Retinal pigment epithelial cell (primary cell): ENCODE measurements at regions not wholly inside any gene's neighbourhood (a gene's known extent, or its start where the extent isn't known, plus 50 kb on each side); places are given as distances from the start of the nearest gene placed in this dataset.

ENCODE experiments used
- DNase-seq: peaks from one replicate; pipeline ENCODE4 v3.0.0-alpha.2; 2010; ENCODE audit warnings: low read depth
- H3K4me3 ChIP-seq: 2 replicates; pipeline ENCODE4 v1.5.1; 2011; ENCODE audit warnings: mild to moderate bottlenecking, low read length, control low read depth, moderate library complexity
- TF ChIP-seq, protein P1 (sequence below): conservative IDR thresholded peaks from 2 replicates; pipeline ENCODE4 v1.5.1; 2011; ENCODE audit warnings: low read depth, low read length, control low read depth, inconsistent platforms

DNA sequence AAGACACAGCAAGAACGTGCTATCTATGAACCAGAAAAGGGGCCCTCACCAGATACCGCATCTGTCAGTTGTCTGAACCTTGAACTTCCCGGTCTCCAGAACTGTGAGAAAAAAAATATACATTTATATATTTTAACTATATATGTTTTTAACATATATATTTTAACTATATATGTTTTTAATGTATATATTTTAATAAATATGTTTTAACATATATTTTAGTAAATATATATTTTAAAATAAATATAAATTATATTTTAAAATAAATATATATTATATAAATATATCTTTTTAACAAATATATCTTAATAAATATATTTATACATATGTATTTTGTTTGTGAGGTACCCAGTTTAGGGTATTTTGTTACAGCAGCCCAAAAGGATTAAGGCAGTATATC, 958.2 kb upstream of the AUTS2 start:
- no peak overlapping the region for H3K4me3 ChIP-seq
- TF ChIP-seq, protein P1, sequence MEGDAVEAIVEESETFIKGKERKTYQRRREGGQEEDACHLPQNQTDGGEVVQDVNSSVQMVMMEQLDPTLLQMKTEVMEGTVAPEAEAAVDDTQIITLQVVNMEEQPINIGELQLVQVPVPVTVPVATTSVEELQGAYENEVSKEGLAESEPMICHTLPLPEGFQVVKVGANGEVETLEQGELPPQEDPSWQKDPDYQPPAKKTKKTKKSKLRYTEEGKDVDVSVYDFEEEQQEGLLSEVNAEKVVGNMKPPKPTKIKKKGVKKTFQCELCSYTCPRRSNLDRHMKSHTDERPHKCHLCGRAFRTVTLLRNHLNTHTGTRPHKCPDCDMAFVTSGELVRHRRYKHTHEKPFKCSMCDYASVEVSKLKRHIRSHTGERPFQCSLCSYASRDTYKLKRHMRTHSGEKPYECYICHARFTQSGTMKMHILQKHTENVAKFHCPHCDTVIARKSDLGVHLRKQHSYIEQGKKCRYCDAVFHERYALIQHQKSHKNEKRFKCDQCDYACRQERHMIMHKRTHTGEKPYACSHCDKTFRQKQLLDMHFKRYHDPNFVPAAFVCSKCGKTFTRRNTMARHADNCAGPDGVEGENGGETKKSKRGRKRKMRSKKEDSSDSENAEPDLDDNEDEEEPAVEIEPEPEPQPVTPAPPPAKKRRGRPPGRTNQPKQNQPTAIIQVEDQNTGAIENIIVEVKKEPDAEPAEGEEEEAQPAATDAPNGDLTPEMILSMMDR = no peak
- no peak for DNase-seq

DNA sequence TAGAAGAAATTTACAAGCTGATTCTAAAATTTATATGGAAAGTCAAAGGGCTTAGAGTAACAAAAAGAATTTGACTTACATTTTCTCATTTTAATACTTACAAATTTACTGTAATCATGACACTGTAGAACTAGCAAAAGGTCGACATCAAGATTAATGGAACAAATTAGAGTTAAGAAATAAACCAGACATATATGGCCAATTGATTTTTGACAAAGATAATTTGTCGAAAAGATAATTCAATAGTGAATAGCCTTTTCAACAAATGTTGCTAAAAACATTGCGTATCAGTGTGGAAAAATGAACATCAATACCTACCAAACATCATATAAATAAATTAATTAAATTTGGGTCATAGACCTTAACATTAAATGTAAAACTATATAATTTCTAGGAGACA, 955.5 kb upstream of the AUTS2 start:
- TF ChIP-seq, protein P1 = no peak
- H3K4me3 ChIP-seq = no peak overlapping the region
- DNase-seq = no peak

DNA sequence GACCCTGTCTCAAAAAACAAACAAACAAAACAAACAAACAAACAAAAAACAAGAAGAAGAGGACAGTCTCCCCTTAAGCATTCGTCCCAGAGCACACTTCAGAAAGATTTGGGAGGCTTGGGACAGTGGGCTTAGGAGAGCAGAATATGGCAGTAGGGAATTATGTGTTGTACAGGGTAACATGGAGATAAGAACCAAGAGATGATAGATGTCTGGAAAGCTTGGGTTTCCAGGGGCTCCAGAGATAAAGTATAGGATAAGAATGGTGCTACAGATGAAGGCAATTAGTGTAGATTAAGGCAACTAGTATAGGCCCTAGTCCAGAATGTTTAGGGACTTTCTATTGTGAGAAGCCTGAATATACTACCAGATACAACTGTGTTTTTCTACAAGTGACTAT, 934.9 kb upstream of the AUTS2 start:
- H3K4me3 ChIP-seq = no peak overlapping the region
- DNase-seq = no peak
- TF ChIP-seq, protein P1 = no peak

DNA sequence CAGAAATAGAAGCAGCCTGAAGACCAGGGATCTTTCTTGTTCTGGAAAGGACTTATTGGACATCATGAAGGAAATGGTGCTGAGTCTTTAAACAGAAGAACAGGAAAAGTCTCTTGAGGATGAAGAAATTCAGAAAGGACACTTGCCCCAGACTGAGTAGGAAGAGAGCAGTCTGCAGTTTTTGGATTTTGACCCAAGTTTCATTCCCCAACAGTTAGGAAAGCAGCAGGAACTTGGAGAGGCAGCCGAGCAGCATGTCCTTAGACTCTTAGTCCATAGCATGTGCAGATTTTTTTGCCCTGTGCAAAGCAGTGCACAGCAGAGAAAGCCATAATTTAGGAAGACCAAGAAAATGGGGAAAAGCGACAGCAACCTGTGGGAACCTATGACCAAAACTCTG, 927.2 kb upstream of the AUTS2 start:
- DNase-seq = no peak
- H3K4me3 ChIP-seq = no peak overlapping the region
- TF ChIP-seq, protein P1 = no peak

DNA sequence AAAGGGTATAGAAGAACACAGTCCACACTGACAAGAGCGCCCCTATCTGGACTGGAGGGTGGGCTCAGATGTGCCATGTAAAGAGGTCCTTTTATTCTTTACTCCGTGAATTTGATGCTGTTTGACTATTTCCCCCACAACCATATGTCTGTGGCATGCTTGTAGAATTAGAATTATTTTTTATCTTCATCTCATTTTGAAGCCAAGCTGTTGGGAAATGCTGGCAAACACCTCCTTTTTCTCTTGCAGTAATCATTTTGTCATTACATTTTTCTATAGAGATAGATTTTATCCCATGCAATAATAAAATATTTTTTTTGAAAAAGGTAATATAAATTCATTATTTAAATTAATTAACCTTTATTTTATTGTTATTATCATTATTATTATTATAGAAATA, 926.6 kb upstream of the AUTS2 start:
- no peak for DNase-seq
- TF ChIP-seq, protein P1 = no peak
- H3K4me3 ChIP-seq = no peak overlapping the region

DNA sequence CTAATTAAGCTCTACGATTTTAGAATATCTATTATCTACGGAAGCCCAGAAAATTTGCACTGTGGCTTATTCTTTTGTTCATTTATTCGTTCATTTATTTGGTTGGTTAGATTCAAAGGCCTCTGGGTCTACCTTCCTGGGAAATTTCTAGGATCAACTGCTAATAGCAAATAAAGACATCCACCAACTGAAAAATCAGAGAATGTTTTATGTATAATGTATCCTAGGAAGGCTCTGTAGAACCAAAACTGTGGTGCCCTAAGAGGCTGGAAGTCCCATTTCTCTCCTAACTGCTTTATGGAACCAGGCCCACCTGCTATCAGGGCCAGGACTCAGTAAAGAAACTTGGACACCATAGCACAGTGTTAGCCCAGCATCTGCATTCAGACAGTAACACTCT, 923.4 kb upstream of the AUTS2 start:
- DNase-seq = no peak
- H3K4me3 ChIP-seq = no peak overlapping the region
- TF ChIP-seq, protein P1 = no peak

DNA sequence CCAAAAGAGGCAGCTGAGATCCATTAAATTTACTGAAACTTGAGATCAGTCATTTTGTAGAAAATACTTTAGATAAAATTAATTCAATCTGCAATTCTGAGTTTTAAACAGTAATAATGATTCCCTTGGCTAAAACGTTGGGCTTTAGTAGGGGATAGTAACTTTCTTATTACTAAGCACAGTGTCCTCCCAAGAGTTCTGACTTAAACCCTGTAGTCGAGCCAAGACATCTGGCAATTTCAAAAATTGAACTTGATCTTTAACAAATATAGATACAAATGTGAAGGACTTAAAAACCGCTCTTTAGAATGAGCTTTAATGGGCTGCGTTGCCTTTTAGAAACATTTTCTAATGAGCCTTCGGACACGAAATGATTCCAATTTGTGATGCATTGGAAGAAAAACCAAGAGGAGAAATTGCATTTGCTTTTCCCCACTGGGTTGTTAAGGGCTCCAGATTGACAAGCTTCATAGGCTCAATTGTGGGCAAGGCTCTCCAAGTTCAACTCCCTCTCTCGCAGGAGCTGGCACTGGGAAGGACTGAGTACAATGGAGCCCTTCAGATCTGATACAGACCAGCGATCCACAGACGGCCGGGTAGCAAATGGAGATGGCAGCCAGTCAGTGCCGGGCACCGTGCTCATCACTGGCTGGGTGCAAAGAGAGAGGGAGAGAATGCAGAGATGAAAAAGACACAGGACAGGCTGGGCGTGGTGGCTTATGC, 921.3 kb upstream of the AUTS2 start:
- TF ChIP-seq, protein P1 = no peak
- DNase-seq = no peak
- no peak overlapping the region for H3K4me3 ChIP-seq
